ENCODE measurements at regions not wholly inside any gene's neighbourhood (a gene's known extent, or its start where the extent isn't known, plus 50 kb on each side); places are given as distances from the start of the nearest gene placed in this dataset.

- TF ChIP-seq, protein P1, sequence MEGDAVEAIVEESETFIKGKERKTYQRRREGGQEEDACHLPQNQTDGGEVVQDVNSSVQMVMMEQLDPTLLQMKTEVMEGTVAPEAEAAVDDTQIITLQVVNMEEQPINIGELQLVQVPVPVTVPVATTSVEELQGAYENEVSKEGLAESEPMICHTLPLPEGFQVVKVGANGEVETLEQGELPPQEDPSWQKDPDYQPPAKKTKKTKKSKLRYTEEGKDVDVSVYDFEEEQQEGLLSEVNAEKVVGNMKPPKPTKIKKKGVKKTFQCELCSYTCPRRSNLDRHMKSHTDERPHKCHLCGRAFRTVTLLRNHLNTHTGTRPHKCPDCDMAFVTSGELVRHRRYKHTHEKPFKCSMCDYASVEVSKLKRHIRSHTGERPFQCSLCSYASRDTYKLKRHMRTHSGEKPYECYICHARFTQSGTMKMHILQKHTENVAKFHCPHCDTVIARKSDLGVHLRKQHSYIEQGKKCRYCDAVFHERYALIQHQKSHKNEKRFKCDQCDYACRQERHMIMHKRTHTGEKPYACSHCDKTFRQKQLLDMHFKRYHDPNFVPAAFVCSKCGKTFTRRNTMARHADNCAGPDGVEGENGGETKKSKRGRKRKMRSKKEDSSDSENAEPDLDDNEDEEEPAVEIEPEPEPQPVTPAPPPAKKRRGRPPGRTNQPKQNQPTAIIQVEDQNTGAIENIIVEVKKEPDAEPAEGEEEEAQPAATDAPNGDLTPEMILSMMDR (IDR thresholded peaks at IDR 0.05; ENCODE audit: poor library complexity): no peak
- no peak for TF ChIP-seq EZH2phosphoT487 (IDR thresholded peaks at IDR 0.05; ENCODE audit: low read depth, severe bottlenecking, unreplicated experiment)
These were observed 134.8 kb downstream of the P2RY1 start for GRCh38 chr3:152969557-152970300.
